GM12878 (cell line): ENCODE measurements at regions not wholly inside any gene's neighbourhood (a gene's known extent, or its start where the extent isn't known, plus 50 kb on each side); places are given as distances from the start of the nearest gene placed in this dataset.

Source experiments
- ATAC-seq: fragments of 200-7000 bp; cut with Tn5 transposase; 3 replicates; pipeline ENCODE4 v1.9.1; 2020; ENCODE audit warnings: mild to moderate bottlenecking, moderate library complexity
- BruUV-seq: library from RNA; stranded (reverse); fragments of 400-500 nt; replicated peaks from 2 replicates; lab custom pipeline; 2021; lab: Mats Ljungman, UMichigan
- CTCF ChIA-PET: fragments of 300-600 bp; sonication (Branson Sonifier 250); formaldehyde crosslinking; extraction: SDS; loops from one replicate; lab custom pipeline; 2021; ENCODE audit warnings: inconsistent platforms; lab: Yijun Ruan, JAX
- POLR2A ChIA-PET: fragments of 350-600 bp; formaldehyde crosslinking; extraction: SDS; loops from one replicate; lab custom pipeline; 2021; ENCODE audit warnings: inconsistent platforms; lab: Charles Lee
- RAD21 ChIA-PET: fragments of 300-600 bp; sonication (Branson Sonifier 250); formaldehyde crosslinking; loops from one replicate; lab custom pipeline; 2023; ENCODE audit warnings: antibody characterized with exemption; ENCODE audit not compliant: unreplicated experiment; lab: Charles Lee
- SMC1A ChIA-PET: fragments of 300-600 bp; sonication (Branson Sonifier 250); formaldehyde crosslinking; loops from one replicate; lab custom pipeline; 2023; ENCODE audit not compliant: unreplicated experiment, uncharacterized antibody; lab: Charles Lee
- DNase-seq: peaks from one replicate; pipeline ENCODE4 v3.0.0-alpha.2; 2011; ENCODE audit warnings: low read depth, low spot score
- FAIRE-seq: peaks from 3 replicates; lab custom pipeline; 2011; peaks lifted over from hg19 to GRCh38; lab: Jason Lieb, UNC
- H2AFZ ChIP-seq: 2 replicates; pipeline ENCODE4 v1.6.0; 2011; ENCODE audit warnings: low read depth, low read length, control low read depth; ENCODE audit not compliant: control insufficient read depth
- H3K27ac ChIP-seq: 2 replicates; pipeline ENCODE4 v1.5.1; 2011; ENCODE audit warnings: control low read depth; ENCODE audit not compliant: control insufficient read depth, insufficient read depth
- H3K27me3 ChIP-seq, 2 experiments: replicated peaks in 1 of 2; 2 replicates each; pipeline versions ENCODE4 v1.6.0 to v1.6.1; 2011; ENCODE audit warnings: low read length in 1 of 2; ENCODE audit not compliant: control insufficient read depth in 2 of 2, insufficient read depth in 2 of 2
- H3K36me3 ChIP-seq, 2 experiments: 2 replicates each; pipeline ENCODE4 v1.5.1; 2011; ENCODE audit warnings: low read length in 1 of 2; ENCODE audit not compliant: control insufficient read depth in 2 of 2, insufficient read depth in 2 of 2
- H3K4me1 ChIP-seq: 2 replicates; pipeline ENCODE4 v1.6.1; 2011; ENCODE audit warnings: mild to moderate bottlenecking, low read length, moderate library complexity, mixed read lengths; ENCODE audit not compliant: control insufficient read depth, insufficient read depth
- H3K4me2 ChIP-seq: 2 replicates; pipeline ENCODE4 v1.6.0; 2011; ENCODE audit warnings: control low read depth; ENCODE audit not compliant: control insufficient read depth, insufficient read depth
- H3K4me3 ChIP-seq: fragments of 200-600 bp; sonication (generic); 2 replicates; pipeline ENCODE4 v1.5.1; 2016
- H3K79me2 ChIP-seq: 2 replicates; pipeline ENCODE4 v1.6.0; 2011; ENCODE audit warnings: low read length; ENCODE audit not compliant: control insufficient read depth, insufficient read depth
- H3K9ac ChIP-seq: 2 replicates; pipeline ENCODE4 v1.8.0; 2011; ENCODE audit warnings: low read length, control low read depth, mixed read lengths; ENCODE audit not compliant: control insufficient read depth, insufficient read depth
- H3K9me3 ChIP-seq: replicated peaks from 3 replicates; pipeline ENCODE4 v1.5.1; 2011; ENCODE audit warnings: mild to moderate bottlenecking, low read length; ENCODE audit not compliant: control insufficient read depth, insufficient read depth
- H4K20me1 ChIP-seq: 2 replicates; pipeline ENCODE4 v1.6.0; 2011; ENCODE audit not compliant: control insufficient read depth, insufficient read depth
- BHLHE40 ChIP-seq, 2 experiments: fragments of 450-650 bp in 1 of 2; IDR thresholded peaks; 2 replicates each; pipeline ENCODE4 v1.6.1; 2011 to 2017; ENCODE audit warnings: low read depth in 2 of 2, borderline replicate concordance in 1 of 2, improper control_type of control experiment in 1 of 2, low read length in 1 of 2, mild to moderate bottlenecking in 1 of 2
- BMI1 ChIP-seq: fragments of 450-650 bp; IDR thresholded peaks from 2 replicates; pipeline ENCODE4 v1.6.1; 2016; ENCODE audit warnings: mild to moderate bottlenecking, moderate library complexity, borderline replicate concordance
- BRCA1 ChIP-seq: IDR thresholded peaks from 2 replicates; pipeline ENCODE4 v1.6.1; 2011; ENCODE audit warnings: low read depth, low read length, improper control_type of control experiment
- CBFB ChIP-seq: IDR thresholded peaks from 2 replicates; pipeline ENCODE4 v1.6.1; 2016; ENCODE audit warnings: antibody characterized with exemption, low read depth
- CHD1 ChIP-seq: IDR thresholded peaks from 2 replicates; pipeline ENCODE4 v1.6.1; 2012; ENCODE audit warnings: low read depth, low read length, improper control_type of control experiment
- IKZF1 ChIP-seq: fragments of 450-650 bp; conservative IDR thresholded peaks from 2 replicates; pipeline ENCODE4 v1.6.1; 2017; ENCODE audit warnings: antibody characterized with exemption, mild to moderate bottlenecking
- KLF5 ChIP-seq: fragments of 450-650 bp; IDR thresholded peaks from 2 replicates; pipeline ENCODE4 v1.6.1; 2014; ENCODE audit warnings: mild to moderate bottlenecking; ENCODE audit not compliant: partially characterized antibody
- MAX ChIP-seq: IDR thresholded peaks from 2 replicates; pipeline ENCODE4 v1.6.1; 2012; ENCODE audit warnings: low read depth, low read length, improper control_type of control experiment
- NR2C2 ChIP-seq: IDR thresholded peaks from 2 replicates; pipeline ENCODE4 v1.6.1; 2011; ENCODE audit warnings: borderline replicate concordance, low read depth; ENCODE audit not compliant: control insufficient read depth, insufficient read length
- SMC3 ChIP-seq: IDR thresholded peaks from 2 replicates; pipeline ENCODE4 v1.6.1; 2011; ENCODE audit warnings: low read length, improper control_type of control experiment, borderline replicate concordance
- STAT1 ChIP-seq: fragments of 450-650 bp; conservative IDR thresholded peaks from 2 replicates; pipeline ENCODE4 v1.6.1; 2014; ENCODE audit warnings: antibody characterized with exemption, mild to moderate bottlenecking
- ZNF217 ChIP-seq: fragments of 450-650 bp; IDR thresholded peaks from 2 replicates; pipeline ENCODE4 v1.6.1; 2017; ENCODE audit warnings: antibody characterized with exemption, mild to moderate bottlenecking
- ZNF592 ChIP-seq: fragments of 450-650 bp; IDR thresholded peaks from 2 replicates; pipeline ENCODE4 v1.6.1; 2017; ENCODE audit warnings: mild to moderate bottlenecking, moderate library complexity
- ZNF622 ChIP-seq: fragments of 450-650 bp; IDR thresholded peaks from 2 replicates; pipeline ENCODE4 v1.6.1; 2017; ENCODE audit warnings: mild to moderate bottlenecking, inconsistent platforms
- ZSCAN29 ChIP-seq: fragments of 450-650 bp; IDR thresholded peaks from 2 replicates; pipeline ENCODE4 v1.6.1; 2017; ENCODE audit warnings: mild to moderate bottlenecking, moderate library complexity
- WGBS: methylation state at CpG from one replicate; pipeline ENCODE4 v1.1.6; 2016; ENCODE audit warnings: low lambda C conversion rate; ENCODE audit not compliant: insufficient replicate concordance, insufficient coverage; ENCODE audit errors: missing lambda C conversion rate; 5-methylcytosine and 5-hydroxymethylcytosine counted together
- in situ Hi-C: fragments of 300-500 bp; cut with MboI; formaldehyde crosslinking; loops from 9 replicates; pipeline ENCODE4 v1.14.3; 2018; ENCODE audit warnings: mixed read lengths
- intact Hi-C: fragments of 100-400 bp; cut with micrococcal nuclease; formaldehyde crosslinking; loops from one replicate; pipeline ENCODE4 v1.14.2; 2022; ENCODE audit not compliant: unreplicated experiment
- TF ChIP-seq, protein P1 (sequence below): IDR thresholded peaks from 2 replicates; pipeline ENCODE4 v1.6.1; 2011; ENCODE audit warnings: low read depth, low read length, improper control_type of control experiment, borderline replicate concordance

- CTCF ChIA-PET, result interaction anchor here (0.6 to 3.9 kb wide), 11 partner anchors 9 to 1048 kb away, joined by 3 to 35 read pairs (median 3); no protein-coding TSS in a partner anchor
- H3K27me3 ChIP-seq, result no peaks in the 10 kb centered on the region
- TF ChIP-seq BRCA1, result no peak
- TF ChIP-seq KLF5, result no peak
- no peak for TF ChIP-seq IKZF1
- no peak for TF ChIP-seq MAX
- TF ChIP-seq ZNF622, result no peak
- TF ChIP-seq NR2C2, result no peak
- TF ChIP-seq, protein P1, sequence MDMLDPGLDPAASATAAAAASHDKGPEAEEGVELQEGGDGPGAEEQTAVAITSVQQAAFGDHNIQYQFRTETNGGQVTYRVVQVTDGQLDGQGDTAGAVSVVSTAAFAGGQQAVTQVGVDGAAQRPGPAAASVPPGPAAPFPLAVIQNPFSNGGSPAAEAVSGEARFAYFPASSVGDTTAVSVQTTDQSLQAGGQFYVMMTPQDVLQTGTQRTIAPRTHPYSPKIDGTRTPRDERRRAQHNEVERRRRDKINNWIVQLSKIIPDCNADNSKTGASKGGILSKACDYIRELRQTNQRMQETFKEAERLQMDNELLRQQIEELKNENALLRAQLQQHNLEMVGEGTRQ, result no peak
- no peak for TF ChIP-seq ZNF592
- TF ChIP-seq STAT1, result no peak
- TF ChIP-seq ZNF217, result no peak
- TF ChIP-seq CBFB, result no peak
- TF ChIP-seq SMC3, result no peak
- no peak for TF ChIP-seq BHLHE40 (IDR thresholded peaks at IDR 0.05; ENCODE audit: borderline replicate concordance in 1 of 2, low read depth in 2 of 2, low read length in 1 of 2)
- no peak for TF ChIP-seq CHD1
- no peak for TF ChIP-seq ZSCAN29
- TF ChIP-seq BMI1, result no peak
- TF ChIP-seq, all 136 proteins: peak for 0
- POLR2A ChIA-PET, result no interaction called here
- under 1% methylated on average over 5 of the region's 5 CpGs for WGBS
- Histone ChIP-seq H3K4me1 (no peaks in the 10 kb centered on the region), H4K20me1 (no peaks in the 10 kb centered on the region), H3K36me3 (no peaks in the 10 kb centered on the region), H3K79me2 (no peaks in the 10 kb centered on the region), H2AFZ (no peak overlapping the region), H3K9me3 (no peaks in the 10 kb centered on the region; the same call in 2 of the 3 replicates), H3K27ac (no peak overlapping the region), H3K4me3 (no peak overlapping the region), H3K9ac (no peak overlapping the region), H3K4me2 (no peak overlapping the region)
- RAD21 ChIA-PET, result interaction anchor here (0.5 to 0.7 kb wide), 3 partner anchors 121 to 1583 kb away, joined by 3 to 7 read pairs (median 3); no protein-coding TSS in a partner anchor
- FAIRE-seq (no peak), DNase-seq (no peak), ATAC-seq (no peak)
- SMC1A ChIA-PET, result interaction anchor here (0.6 to 3.9 kb wide), 10 partner anchors 15 to 907 kb away, joined by 3 to 34 read pairs (median 4); no protein-coding TSS in a partner anchor
- BruUV-seq, result no TSS peak
- in situ Hi-C loops (loop anchor here (10.0 kb wide), 1 partner anchor 708 kb away; no protein-coding TSS in a partner anchor), intact Hi-C loops (loop anchor here (5.0 to 10.0 kb wide), 2 partner anchors 378 to 706 kb away; partner anchors contain the start of gene GAS1)
These were observed 174.6 kb upstream of the DAPK1 start for GRCh38 chr9:87322840-87323635.
